Inferior parietal cortex (tissue), 1 donor: ENCODE measurements at regions not wholly inside any gene's neighbourhood (a gene's known extent, or its start where the extent isn't known, plus 50 kb on each side); places are given as distances from the start of the nearest gene placed in this dataset.
"Not testable (repeated sequence)": the region's sequence is repeated elsewhere in the genome, so short reads cannot be mapped to it uniquely, and the experiment has no call there.

Source experiments
- DNase-seq: peaks from one replicate; pipeline ENCODE4 v3.0.0-alpha.2; 2016; ENCODE audit errors: extremely low spot score

DNA sequence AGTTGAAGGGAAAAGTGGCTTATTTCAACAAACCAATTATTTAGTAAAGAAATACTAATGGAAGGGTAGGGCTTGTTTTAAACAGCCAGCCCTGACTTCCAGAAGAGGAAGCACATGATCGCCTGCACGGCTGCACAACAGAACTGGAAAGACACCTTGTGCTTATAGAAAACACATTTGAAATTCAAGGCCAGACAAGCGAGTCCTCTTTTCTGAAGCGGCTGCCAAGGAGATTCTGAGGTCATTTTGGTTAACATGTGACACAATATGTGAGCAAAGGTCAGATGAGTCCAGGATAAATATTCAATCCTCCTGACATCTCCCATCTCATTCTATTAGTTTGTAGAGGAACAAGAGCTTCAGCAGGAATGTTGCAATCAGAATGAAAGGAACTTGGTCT, 461.4 kb upstream of the ST8SIA4 start:
- no peak for DNase-seq

DNA sequence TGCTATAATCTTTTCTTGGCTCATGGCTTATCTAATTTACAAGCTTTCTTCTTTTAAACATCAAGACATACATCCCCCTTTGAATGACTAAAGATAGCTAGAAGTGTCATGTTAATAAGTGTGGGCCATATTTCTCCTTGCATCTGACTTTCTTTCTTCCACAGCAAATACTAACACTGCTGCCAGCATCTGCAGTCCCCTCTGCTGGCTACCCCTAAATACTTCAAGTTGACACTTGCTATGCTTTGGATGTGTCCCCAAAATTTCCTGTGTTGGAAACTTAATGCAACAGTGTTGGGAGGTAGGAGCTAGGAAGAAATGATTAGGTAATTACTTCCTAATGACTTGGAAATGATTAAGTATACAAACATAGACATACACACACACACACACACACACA, 459.0 kb upstream of the ST8SIA4 start:
- no peak for DNase-seq

DNA sequence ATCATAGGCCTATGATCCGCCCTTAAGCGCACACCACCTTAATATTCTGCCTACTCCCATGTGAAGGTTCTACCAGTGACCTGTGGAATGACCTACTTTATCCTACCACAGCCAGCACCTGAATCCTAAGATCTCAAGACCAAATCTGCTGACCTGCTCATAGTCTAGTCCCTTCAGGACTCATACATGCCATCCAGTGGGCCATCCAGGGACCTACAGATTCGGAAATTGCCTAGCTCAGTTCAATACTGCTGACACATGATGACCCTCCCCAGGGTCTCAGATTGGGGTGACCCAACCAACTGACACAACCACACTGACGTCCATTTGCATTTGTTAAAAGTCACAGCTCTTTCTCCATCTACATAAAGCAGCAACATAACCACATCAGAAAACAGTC, 443.8 kb upstream of the ST8SIA4 start:
- no peak for DNase-seq

DNA sequence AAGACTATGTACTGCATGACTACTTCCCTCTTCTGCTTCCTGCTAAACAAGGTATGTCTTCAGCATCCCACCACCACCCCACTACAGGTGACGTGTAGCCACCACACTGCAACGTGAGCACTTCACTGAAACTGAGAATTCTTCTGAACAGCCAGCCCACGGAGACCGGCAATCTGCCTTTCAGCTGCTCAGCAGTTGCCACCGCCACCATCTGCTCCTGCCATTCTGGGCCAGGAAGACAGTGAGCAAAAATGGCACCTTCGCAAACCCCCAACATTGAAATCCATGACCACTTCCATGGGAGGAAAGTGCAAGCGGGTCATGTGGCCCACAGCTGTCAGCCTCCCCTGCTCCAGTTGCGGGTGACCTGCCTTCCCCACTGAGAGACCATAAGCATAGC, 443.4 kb upstream of the ST8SIA4 start:
- no peak for DNase-seq

- no peak for DNase-seq
Observed at GRCh38 chr5:101338226-101338625, 435.1 kb upstream of the ST8SIA4 start.

GRCh38 chr5:101327816-101328215, 424.7 kb upstream of the ST8SIA4 start:
- no peak for DNase-seq

DNA sequence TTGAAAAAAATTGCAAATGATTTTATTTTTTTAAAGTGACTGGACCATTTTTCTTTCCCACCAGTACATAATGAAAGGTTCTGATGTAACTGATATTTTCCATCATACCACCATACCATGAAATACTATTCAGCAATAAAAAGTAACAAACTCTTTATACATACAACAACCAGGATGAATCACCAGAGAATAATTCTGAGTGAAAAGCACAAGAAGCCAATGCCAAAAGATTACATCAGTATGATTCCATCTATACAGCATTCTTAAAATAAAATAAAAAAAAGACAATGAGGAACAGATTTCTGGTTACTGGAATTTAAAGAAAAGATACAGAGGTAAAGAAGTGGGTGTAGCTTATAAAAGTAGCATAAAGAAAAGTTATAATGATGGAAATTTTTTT, 423.7 kb upstream of the ST8SIA4 start:
- no peak for DNase-seq

GRCh38 chr5:101316401-101316800, 413.3 kb upstream of the ST8SIA4 start:
- DNase-seq = not testable (repeated sequence)

- DNase-seq = no peak
Observed at GRCh38 chr5:101306391-101307137, 403.5 kb upstream of the ST8SIA4 start.

GRCh38 chr5:101296477-101296876, 393.4 kb upstream of the ST8SIA4 start:
- no peak for DNase-seq

DNA sequence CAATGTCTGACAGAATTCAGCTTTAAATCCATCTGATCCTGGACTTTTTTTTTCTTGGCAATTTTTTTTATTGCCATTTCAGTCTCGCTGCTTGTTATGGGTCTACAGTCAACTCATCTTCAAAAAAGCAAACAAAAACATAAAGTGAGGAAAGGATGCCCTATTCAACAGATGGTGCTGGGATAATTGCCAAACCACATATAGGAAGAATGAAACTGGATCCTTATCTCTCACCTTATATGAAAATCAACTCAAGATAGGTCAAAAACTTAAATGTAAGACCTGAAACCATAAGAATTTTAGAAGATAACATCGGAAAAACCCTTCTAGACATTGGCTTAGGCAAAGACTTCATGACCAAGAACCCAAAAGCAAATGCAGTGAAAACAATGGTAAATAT, 389.1 kb upstream of the ST8SIA4 start:
- DNase-seq = no peak

GRCh38 chr5:101290761-101291160, 387.7 kb upstream of the ST8SIA4 start:
- DNase-seq = not testable (repeated sequence)

DNA sequence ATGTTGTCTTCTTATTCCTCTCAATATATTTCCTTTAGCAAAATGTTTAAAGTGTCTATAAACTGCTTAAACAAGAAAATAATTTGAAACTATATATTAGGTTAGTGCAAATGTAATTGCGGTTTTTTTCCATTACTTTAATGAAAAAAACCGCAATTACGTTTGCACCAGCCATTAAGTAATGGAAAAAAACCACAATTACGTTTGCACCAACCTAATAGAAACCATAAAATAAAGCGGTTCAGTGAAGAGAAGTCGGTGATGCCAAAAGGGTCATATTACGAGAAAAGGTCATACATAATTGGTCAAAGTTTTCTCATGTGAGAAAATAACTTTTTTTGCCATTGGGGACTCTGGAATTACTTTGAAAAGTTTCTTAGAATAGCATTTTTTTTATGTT, 385.6 kb upstream of the ST8SIA4 start:
- no peak for DNase-seq

DNA sequence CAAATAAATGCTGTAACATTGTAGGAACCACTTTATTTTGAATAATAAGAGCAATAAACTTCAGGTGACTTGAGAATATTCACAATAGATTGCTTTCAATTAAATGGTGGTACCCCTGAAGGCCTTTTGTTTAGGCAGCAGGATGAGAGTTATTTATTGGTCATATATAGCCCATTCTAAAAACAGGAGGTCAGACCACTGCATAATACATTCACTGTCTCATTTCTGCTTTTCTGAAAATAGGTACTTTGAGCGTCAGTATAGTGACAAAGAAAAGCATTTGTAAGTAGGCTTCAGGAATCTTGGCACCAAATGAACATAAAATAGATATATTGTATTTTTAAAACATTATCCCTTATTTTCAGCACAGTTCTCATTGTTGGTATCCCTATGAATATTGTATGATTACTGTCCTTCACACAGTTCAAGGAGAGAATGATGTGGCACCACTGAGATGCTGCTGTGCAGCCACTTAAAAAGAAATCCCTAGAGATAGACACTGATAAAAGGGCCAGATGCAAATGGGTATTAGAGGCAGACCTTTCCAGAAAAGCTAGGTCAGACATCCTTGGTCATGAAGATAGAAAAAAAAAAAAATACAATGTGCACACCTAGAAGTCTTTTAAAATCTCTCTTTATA, 381.8 kb upstream of the ST8SIA4 start:
- no peak for DNase-seq

DNA sequence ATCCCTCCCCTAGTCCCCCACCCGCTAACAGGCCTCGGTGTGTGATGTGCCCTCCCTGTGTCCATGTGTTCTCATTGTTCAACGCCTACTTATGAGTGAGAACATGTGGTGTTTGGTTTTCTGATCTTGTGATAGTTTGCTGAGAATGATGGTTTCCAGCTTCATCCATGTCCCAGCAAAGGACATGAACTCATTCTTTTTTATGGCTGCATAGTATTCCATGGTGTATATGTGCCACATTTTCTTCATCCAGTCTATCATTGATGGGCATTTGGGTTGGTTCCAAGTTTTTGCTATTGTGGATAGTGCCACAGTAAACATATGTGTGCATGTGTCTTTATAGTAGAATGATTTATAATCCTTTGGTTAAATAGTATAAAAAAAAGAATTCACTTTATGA, 380.9 kb upstream of the ST8SIA4 start:
- DNase-seq = not testable (repeated sequence)

DNA sequence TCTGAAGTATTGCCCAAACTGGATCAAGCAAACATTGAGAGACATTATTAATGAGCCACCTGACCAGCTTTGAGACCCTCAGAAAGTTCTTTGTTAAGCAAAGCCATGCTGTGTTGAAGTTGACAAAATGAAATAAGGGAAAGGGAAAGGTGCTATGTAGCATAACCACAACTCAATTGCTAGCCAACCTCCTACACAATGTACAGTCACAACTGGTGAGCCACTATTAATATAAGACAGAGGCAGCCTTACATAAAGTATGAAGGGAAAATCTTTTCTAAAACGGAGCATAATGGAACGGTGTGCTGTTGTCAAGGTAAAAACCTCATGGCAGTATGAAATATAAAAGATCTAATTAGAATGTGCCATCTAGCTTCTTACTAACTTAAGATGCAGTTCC, 375.8 kb upstream of the ST8SIA4 start:
- peak; percentile 24 for DNase-seq

DNA sequence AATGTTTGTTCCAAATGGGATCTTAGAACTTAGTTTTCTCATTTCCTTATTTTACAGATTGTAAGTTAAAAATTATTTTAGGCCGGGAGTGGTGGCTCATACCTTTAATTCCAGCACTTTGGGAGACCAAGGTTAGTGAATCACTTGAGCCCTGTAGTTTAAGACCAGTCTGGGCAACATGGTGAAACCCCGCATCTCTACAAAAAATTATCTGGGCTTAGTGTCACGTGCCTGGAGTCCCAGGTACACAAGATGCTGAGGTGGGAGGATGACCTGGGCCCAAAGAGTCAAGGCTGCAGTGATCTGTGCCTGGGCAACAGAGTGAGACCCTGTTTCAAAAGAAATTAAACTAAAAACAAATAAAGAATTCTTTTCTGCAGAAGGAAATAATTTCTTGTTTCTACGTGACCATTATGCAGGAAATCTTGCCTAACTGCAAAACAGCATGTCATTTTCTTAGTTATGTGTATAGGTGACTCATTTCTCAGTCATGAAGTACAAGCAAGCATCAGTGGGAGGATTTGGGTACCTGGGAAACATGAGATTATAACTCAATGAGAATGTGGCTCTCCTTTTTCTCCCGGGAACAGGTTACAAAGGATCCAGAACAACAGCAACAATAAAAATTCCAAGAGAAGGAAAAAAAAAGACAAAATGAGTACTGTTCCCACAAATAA, 375.1 kb upstream of the ST8SIA4 start:
- no peak for DNase-seq

- DNase-seq = no peak
Observed at GRCh38 chr5:101271945-101272344, 368.9 kb upstream of the ST8SIA4 start.

- no peak for DNase-seq
Observed at GRCh38 chr5:101271416-101271815, 368.3 kb upstream of the ST8SIA4 start.

- DNase-seq = no peak
Observed at GRCh38 chr5:101260857-101261256, 357.8 kb upstream of the ST8SIA4 start.

- no peak for DNase-seq
Observed at GRCh38 chr5:101253096-101253495, 350.0 kb upstream of the ST8SIA4 start.

- DNase-seq = no peak
Observed at GRCh38 chr5:101244621-101245020, 341.5 kb upstream of the ST8SIA4 start.

DNA sequence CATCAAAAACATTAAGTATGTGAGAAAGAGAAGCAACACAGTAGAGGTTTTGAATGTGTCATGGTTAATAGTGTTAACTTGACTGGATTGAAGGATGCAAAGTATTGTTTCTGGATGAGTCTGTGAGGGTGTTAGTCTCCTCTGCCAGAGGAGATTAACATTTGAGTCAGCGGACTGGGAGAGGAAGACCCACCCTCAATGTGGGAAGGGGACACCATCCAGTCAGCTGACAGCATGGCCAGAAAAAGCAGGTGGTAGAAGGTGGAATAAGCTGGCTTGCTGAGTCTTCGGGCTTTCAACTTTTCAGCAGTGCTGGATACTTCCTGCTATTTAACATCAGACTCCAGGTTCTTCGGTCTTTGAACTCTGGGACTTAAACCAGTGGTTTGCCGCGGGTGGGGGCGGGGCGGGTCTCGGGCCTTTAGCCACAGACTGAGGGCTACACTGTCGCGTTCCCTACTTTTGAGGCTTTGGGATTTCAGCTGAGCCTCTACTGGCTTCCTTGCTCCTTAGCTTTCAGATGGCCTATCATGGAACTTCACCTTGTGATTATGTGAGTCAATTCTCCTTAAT, 309.9 kb upstream of the ST8SIA4 start:
- DNase-seq = no peak
